HK-2 (cell line): ENCODE measurements at regions not wholly inside any gene's neighbourhood (a gene's known extent, or its start where the extent isn't known, plus 50 kb on each side); places are given as distances from the start of the nearest gene placed in this dataset.

Experiments
- DNase-seq: peaks from one replicate; pipeline ENCODE4 v3.0.0-alpha.2; 2018; ENCODE audit not compliant: unreplicated experiment

DNA sequence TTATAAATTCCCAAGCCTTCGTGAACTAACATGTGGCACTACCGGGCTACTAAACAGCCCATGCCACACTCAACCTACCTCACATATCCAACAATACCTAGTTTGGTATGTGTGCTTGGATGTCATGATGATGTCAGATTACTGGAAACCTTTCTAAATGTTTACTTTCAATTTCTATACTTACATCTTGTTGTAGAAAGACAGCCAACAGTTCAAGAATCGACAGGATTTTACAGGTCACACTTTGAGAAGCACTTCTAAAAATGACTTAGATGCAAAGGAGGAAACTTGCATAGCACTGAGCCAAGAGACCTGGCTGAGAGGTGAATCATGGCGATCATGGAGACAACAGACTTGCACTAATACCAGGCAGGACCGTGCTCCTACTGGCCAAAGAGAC, 209.9 kb downstream of the COL4A1 start:
- no peak for DNase-seq

- no peak for DNase-seq
These were observed 214.1 kb downstream of the COL4A1 start for GRCh38 chr13:110092831-110093247.

- no peak for DNase-seq
These were observed 217.1 kb downstream of the COL4A1 start for GRCh38 chr13:110089815-110090214.

GRCh38 chr13:110089100-110089499, 217.9 kb downstream of the COL4A1 start:
- DNase-seq: no peak

DNA sequence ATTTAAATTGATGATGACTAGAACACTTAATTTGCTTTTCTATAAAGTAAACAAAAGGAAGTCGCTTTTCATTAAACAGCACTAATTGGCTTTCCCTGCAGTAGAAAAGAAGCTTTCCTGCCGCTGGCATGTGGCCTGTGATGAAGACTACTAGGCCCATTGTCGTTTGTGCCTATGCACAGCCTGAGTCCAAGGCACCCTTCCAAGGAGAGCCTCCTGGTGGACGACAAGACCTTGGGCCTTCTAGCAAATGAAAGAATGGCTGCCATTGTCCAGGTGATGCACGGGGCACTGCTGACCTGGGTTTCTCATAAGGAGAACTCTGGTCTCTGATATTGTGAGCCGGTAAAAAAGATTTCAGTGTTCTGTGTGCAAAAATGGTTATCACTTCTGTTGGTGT, 233.0 kb downstream of the COL4A1 start:
- no peak for DNase-seq

GRCh38 chr13:110070511-110071120, 236.3 kb downstream of the COL4A1 start:
- no peak for DNase-seq

- DNase-seq: no peak
These were observed 236.9 kb downstream of the COL4A1 start for GRCh38 chr13:110070046-110070445.

- no peak for DNase-seq
These were observed 238.8 kb downstream of the COL4A1 start for GRCh38 chr13:110068176-110068473.

- DNase-seq: no peak
These were observed 239.4 kb downstream of the COL4A1 start for GRCh38 chr13:110067355-110068175.

GRCh38 chr13:110065780-110066179, 241.2 kb downstream of the COL4A1 start:
- DNase-seq: no peak

- no peak for DNase-seq
These were observed 243.2 kb downstream of the COL4A1 start for GRCh38 chr13:110063490-110064421.

GRCh38 chr13:110062777-110063442, 244.0 kb downstream of the COL4A1 start:
- peak; percentile 22 for DNase-seq

DNA sequence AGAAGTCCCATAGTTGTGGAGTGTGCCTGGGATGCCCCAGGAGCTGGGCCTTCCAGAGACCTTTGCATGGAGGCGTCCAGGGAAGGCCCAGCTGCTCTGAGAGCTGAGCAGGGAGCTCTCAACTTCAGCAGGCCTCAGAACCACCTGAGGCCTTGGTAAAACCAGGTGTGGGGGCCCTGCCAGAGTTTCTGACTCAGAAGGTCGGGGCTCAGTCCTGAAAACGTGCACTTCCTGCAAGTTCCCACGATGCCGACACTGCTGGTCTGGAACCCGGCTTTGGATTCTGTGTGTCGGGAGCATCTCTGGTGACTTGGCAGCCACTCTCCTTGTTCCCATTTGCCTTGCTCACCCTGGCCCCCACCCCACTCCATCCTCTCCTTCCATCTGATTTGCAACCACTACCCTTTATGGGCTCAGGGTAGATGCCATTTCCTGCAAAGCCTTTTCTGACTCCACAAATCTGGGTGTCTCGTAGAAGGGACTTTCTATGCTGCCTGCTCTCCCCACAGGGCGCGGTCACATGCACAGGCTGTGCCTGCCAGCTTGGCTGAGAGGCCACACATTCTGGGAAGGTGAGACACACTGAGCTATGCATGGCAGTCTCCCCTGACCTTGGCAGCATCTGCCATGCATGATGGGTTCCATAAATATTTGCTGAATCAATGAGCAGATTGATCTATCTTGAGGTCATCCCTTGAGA, 244.7 kb downstream of the COL4A1 start:
- DNase-seq: peak; percentile 46

- no peak for DNase-seq
These were observed 245.7 kb downstream of the COL4A1 start for GRCh38 chr13:110061270-110061669.

DNA sequence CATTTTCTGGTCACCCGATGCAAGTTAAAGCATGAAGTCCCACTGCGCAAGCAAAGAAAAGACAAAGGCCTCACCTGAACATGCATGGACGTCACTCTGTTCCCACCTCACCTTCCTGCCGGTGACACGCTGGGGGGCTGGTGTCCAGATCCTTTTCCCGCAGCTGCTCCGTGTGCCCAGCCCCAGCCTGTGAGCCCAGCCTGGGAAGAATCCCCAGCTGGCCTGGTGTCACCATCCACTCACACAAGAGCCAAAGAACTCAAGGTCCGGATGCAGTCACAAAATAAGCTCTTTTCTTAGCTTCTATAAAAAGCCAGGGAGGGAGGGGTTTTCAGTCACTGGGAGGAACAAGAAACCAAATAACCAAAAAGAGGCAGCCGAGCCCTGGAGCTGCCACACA, 249.9 kb downstream of the COL4A1 start:
- DNase-seq: no peak

GRCh38 chr13:110056640-110057039, 250.3 kb downstream of the COL4A1 start:
- no peak for DNase-seq

DNA sequence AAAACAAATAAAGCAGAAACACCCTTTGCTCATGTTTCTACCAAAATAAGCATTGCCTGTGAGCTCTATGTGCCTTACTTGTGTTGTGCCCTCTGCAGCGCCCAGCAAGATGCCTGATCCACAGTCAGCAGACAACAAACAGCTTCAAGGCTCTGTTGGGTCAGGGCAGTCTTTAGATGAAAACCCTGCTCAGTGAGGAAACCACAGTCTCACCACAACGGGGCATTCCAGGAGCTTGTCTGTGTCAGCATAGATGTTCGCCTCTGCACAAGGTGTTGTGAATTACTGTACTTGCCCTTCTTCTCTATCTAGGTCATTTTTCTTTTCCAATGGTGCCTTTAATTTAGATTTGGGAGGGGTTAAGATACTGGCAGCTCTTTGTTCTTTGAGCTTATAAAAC, 251.9 kb downstream of the COL4A1 start:
- DNase-seq: peak; percentile 31

- DNase-seq: no peak
These were observed 252.9 kb downstream of the COL4A1 start for GRCh38 chr13:110054041-110054440.

- DNase-seq: peak; percentile 76
These were observed 259.5 kb downstream of the COL4A1 start for GRCh38 chr13:110047496-110047895.

GRCh38 chr13:110046811-110047210, 260.1 kb downstream of the COL4A1 start:
- DNase-seq: no peak

- DNase-seq: no peak
These were observed 259.5 kb upstream of the IRS2 start for GRCh38 chr13:110045919-110046318.
